Esophagus muscularis mucosa (tissue), 4 donors: ENCODE measurements at regions not wholly inside any gene's neighbourhood (a gene's known extent, or its start where the extent isn't known, plus 50 kb on each side); places are given as distances from the start of the nearest gene placed in this dataset.

Experiments
- DNase-seq: peaks from one replicate; pipeline ENCODE4 v3.0.0-alpha.2; 2017; ENCODE audit errors: extremely low spot score
- H3K27ac ChIP-seq, 4 donors: fragments of 200-600 bp; sonication (generic); replicated peaks in 1 of 4; 1 replicate in 3 of 4; 2 replicates in 1 of 4; pipeline ENCODE4 v1.5.1; 2016 to 2019; ENCODE audit warnings: mild to moderate bottlenecking in 1 of 4
- H3K27me3 ChIP-seq, 4 donors: fragments of 200-600 bp; sonication (generic); one replicate each; pipeline versions ENCODE4 v1.5.1 to v1.6.0; 2016 to 2019
- H3K36me3 ChIP-seq, 4 donors: fragments of 200-600 bp; sonication (generic); one replicate each; pipeline ENCODE4 v1.5.1; 2016 to 2019
- H3K4me1 ChIP-seq, 4 donors: fragments of 200-600 bp; sonication (generic); one replicate each; pipeline ENCODE4 v1.5.1; 2016 to 2019
- H3K4me3 ChIP-seq, 4 donors: fragments of 200-600 bp; sonication (generic); 1 replicate in 2 of 4; 2 replicates in 2 of 4; pipeline ENCODE4 v1.5.1; 2016 to 2019; ENCODE audit warnings: mild to moderate bottlenecking in 4 of 4, moderate library complexity in 1 of 4
- H3K9me3 ChIP-seq, 4 donors: fragments of 200-600 bp; sonication (generic); 1 replicate in 3 of 4; 2 replicates in 1 of 4; pipeline ENCODE4 v1.5.1; 2016 to 2019
- CTCF ChIP-seq, 3 experiments: fragments of 200-600 bp in 2 of 3; fragments of 450-650 bp in 1 of 3; sonication (generic) in 2 of 3; IDR thresholded peaks; one replicate each; pipeline ENCODE4 v1.5.1; 2017 to 2019; ENCODE audit warnings: antibody characterized with exemption in 3 of 3, mild to moderate bottlenecking in 2 of 3, moderate library complexity in 1 of 3
- EP300 ChIP-seq: sonication (generic); formaldehyde crosslinking; IDR thresholded peaks from one replicate; pipeline ENCODE4 v1.6.1; 2017; ENCODE audit warnings: antibody characterized with exemption
- POLR2A ChIP-seq: fragments of 450-650 bp; IDR thresholded peaks from one replicate; pipeline ENCODE4 v1.6.1; 2017; ENCODE audit warnings: antibody characterized with exemption, moderate library complexity, mild to moderate bottlenecking, low read depth
- POLR2AphosphoS5 ChIP-seq, 2 donors: sonication (generic); formaldehyde crosslinking; IDR thresholded peaks; one replicate each; pipeline ENCODE4 v1.6.1; 2017; ENCODE audit warnings: antibody characterized with exemption in 2 of 2
- WGBS: methylation state at CpG from one replicate; pipeline ENCODE4 v1.1.5; 2018; 5-methylcytosine and 5-hydroxymethylcytosine counted together
- intact Hi-C: fragments of 100-400 bp; cut with DNase I; formaldehyde crosslinking; loops from one replicate; pipeline ENCODE4 v1.15.1; 2023

DNA sequence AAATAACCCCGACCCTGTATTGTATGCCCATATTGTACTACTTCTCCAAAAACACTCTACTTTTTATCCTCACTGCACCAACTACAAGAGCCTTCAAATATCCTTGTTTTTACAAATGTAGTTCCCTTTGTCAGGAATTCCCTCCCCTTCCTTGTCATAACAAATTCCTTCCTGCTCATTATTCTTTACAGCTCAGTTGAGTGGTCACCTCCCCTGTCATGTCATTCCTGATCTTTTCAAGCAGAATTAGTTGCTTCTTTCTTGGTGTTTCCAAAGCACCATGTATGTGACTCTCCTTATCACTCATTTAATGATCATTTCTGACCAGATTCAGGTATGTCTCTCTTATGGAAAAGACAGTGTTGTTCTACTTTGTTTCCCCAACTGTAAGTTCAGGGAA, 194.2 kb upstream of the SMC2 start:
- Histone ChIP-seq H3K36me3 (no peaks in the 10 kb centered on the region), H3K9me3 (no peaks in the 10 kb centered on the region), H3K27ac (no peak overlapping the region), H3K4me1 (no peaks in the 10 kb centered on the region), H3K27me3 (no peaks in the 10 kb centered on the region), H3K4me3 (no peak overlapping the region)
- intact Hi-C loops, result no loop called here
- DNase-seq, result no peak
- TF ChIP-seq POLR2AphosphoS5 (IDR thresholded peaks at IDR 0.05) (no peak), POLR2A (no peak), CTCF (IDR thresholded peaks at IDR 0.05) (no peak), EP300 (no peak)
- 32% methylated on average over 1 of the region's 1 CpG for WGBS

DNA sequence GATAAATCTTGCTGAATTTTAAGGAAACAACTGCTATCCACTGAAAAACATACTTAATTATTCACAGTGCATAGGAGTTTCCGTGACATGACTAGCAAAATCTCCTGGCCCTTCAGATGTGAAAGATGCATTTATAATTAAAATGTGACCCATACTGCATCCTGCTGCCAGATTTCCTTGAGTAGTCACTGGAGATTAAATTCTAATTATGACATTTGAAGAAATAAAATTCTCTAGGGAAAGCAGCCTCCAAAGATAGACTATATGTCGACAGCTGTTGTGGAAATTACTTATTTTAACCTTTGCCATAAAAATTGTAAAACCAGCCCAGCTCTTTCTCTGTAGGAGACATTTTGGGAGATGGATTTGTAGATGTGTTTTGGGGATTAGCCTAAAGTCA, 193.6 kb upstream of the SMC2 start:
- intact Hi-C loops, result no loop called here
- H3K4me1 ChIP-seq, result no peaks in the 10 kb centered on the region
- no peak for DNase-seq
- 48% methylated on average over 2 of the region's 2 CpGs for WGBS
- no peak for TF ChIP-seq POLR2AphosphoS5 (IDR thresholded peaks at IDR 0.05)
- TF ChIP-seq EP300, result no peak
- no peak for TF ChIP-seq CTCF (IDR thresholded peaks at IDR 0.05)
- no peak for TF ChIP-seq POLR2A
- H3K27ac ChIP-seq, result no peak overlapping the region
- H3K4me3 ChIP-seq, result no peak overlapping the region
- H3K27me3 ChIP-seq, result no peaks in the 10 kb centered on the region
- H3K9me3 ChIP-seq, result no peaks in the 10 kb centered on the region
- no peaks in the 10 kb centered on the region for H3K36me3 ChIP-seq

GRCh38 chr9:103902263-103902662, 191.8 kb upstream of the SMC2 start:
- TF ChIP-seq CTCF (IDR thresholded peaks at IDR 0.05), result no peak
- Histone ChIP-seq H3K4me3 (no peak overlapping the region), H3K4me1 (no peaks in the 10 kb centered on the region), H3K9me3 (no peaks in the 10 kb centered on the region), H3K27ac (no peak overlapping the region), H3K27me3 (no peaks in the 10 kb centered on the region), H3K36me3 (no peaks in the 10 kb centered on the region)
- intact Hi-C loops, result no loop called here
- DNase-seq, result no peak
- 73% methylated on average over 2 of the region's 2 CpGs for WGBS

- Histone ChIP-seq H3K4me1 (no peaks in the 10 kb centered on the region), H3K27me3 (no peaks in the 10 kb centered on the region), H3K27ac (no peak overlapping the region), H3K9me3 (no peaks in the 10 kb centered on the region), H3K4me3 (no peak overlapping the region), H3K36me3 (no peaks in the 10 kb centered on the region)
- DNase-seq, result no peak
- intact Hi-C loops, result no loop called here
- no peak for TF ChIP-seq CTCF (IDR thresholded peaks at IDR 0.05)
- TF ChIP-seq EP300, result no peak
- no peak for TF ChIP-seq POLR2A
- TF ChIP-seq POLR2AphosphoS5 (IDR thresholded peaks at IDR 0.05), result no peak
- WGBS, result 38% methylated on average over 1 of the region's 1 CpG
Observed at GRCh38 chr9:103904242-103904641, 189.9 kb upstream of the SMC2 start.

GRCh38 chr9:103913899-103914298, 180.2 kb upstream of the SMC2 start:
- Histone ChIP-seq H3K9me3 (no peaks in the 10 kb centered on the region), H3K4me1 (no peaks in the 10 kb centered on the region), H3K27me3 (no peaks in the 10 kb centered on the region), H3K4me3 (no peak overlapping the region), H3K36me3 (no peaks in the 10 kb centered on the region), H3K27ac (no peak overlapping the region)
- intact Hi-C loops, result no loop called here
- no peak for TF ChIP-seq POLR2AphosphoS5 (IDR thresholded peaks at IDR 0.05)
- TF ChIP-seq EP300, result no peak
- no peak for TF ChIP-seq POLR2A
- no peak for TF ChIP-seq CTCF (IDR thresholded peaks at IDR 0.05)
- 76% methylated on average over 1 of the region's 1 CpG for WGBS
- DNase-seq, result no peak
